ENCODE measurements at regions not wholly inside any gene's neighbourhood (a gene's known extent, or its start where the extent isn't known, plus 50 kb on each side); places are given as distances from the start of the nearest gene placed in this dataset.

DNA sequence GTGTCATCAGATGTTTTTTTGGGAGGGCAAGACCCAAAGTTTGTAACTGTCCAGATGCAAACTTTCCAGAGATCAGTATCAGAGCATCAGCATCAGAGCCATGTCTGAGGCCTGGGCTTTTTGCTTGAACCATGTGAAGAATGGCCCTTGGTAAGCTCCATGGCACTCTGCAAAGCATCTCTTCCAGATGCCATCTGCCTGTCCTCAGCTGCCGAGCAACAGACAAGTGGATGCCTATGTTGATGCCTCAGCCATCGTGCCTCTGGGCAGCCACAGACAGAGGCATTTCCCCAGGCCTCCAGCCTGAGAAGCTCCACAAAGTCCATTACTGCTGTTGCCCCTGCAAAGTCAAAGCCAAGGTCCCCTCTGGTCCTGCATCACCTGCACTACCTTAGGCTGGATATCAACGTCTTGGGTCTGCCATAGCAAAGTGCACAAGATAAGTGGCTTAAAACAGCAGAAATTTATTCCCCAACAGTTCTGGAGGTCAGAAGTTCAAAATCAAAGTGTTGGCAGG, 670.2 kb upstream of the MKI67 start:
- TF ChIP-seq, protein P1, sequence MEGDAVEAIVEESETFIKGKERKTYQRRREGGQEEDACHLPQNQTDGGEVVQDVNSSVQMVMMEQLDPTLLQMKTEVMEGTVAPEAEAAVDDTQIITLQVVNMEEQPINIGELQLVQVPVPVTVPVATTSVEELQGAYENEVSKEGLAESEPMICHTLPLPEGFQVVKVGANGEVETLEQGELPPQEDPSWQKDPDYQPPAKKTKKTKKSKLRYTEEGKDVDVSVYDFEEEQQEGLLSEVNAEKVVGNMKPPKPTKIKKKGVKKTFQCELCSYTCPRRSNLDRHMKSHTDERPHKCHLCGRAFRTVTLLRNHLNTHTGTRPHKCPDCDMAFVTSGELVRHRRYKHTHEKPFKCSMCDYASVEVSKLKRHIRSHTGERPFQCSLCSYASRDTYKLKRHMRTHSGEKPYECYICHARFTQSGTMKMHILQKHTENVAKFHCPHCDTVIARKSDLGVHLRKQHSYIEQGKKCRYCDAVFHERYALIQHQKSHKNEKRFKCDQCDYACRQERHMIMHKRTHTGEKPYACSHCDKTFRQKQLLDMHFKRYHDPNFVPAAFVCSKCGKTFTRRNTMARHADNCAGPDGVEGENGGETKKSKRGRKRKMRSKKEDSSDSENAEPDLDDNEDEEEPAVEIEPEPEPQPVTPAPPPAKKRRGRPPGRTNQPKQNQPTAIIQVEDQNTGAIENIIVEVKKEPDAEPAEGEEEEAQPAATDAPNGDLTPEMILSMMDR (IDR thresholded peaks at IDR 0.05 in 2 of 3, conservative IDR thresholded peaks at IDR 0.05 in 1 of 3; ENCODE audit: borderline replicate concordance in 1 of 3, insufficient read depth in 1 of 3, low read depth in 2 of 3, low read length in 2 of 3) = no peak
- TF ChIP-seq, protein P2, sequence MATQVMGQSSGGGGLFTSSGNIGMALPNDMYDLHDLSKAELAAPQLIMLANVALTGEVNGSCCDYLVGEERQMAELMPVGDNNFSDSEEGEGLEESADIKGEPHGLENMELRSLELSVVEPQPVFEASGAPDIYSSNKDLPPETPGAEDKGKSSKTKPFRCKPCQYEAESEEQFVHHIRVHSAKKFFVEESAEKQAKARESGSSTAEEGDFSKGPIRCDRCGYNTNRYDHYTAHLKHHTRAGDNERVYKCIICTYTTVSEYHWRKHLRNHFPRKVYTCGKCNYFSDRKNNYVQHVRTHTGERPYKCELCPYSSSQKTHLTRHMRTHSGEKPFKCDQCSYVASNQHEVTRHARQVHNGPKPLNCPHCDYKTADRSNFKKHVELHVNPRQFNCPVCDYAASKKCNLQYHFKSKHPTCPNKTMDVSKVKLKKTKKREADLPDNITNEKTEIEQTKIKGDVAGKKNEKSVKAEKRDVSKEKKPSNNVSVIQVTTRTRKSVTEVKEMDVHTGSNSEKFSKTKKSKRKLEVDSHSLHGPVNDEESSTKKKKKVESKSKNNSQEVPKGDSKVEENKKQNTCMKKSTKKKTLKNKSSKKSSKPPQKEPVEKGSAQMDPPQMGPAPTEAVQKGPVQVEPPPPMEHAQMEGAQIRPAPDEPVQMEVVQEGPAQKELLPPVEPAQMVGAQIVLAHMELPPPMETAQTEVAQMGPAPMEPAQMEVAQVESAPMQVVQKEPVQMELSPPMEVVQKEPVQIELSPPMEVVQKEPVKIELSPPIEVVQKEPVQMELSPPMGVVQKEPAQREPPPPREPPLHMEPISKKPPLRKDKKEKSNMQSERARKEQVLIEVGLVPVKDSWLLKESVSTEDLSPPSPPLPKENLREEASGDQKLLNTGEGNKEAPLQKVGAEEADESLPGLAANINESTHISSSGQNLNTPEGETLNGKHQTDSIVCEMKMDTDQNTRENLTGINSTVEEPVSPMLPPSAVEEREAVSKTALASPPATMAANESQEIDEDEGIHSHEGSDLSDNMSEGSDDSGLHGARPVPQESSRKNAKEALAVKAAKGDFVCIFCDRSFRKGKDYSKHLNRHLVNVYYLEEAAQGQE (IDR thresholded peaks at IDR 0.05; ENCODE audit: low read depth) = no peak
